HG02970 (cell line): ENCODE measurements at regions not wholly inside any gene's neighbourhood (a gene's known extent, or its start where the extent isn't known, plus 50 kb on each side); places are given as distances from the start of the nearest gene placed in this dataset.
"Not testable (repeated sequence)": the region's sequence is repeated elsewhere in the genome, so short reads cannot be mapped to it uniquely, and the experiment has no call there.

Experiments used
- ATAC-seq: cut with Tn5 transposase; IDR thresholded peaks from one replicate; pipeline ENCODE4 v1.9.1; 2021; ENCODE audit warnings: mild to moderate bottlenecking, moderate library complexity, moderate number of reproducible peaks; ENCODE audit not compliant: unreplicated experiment, low FRiP score

GRCh38 chr3:182632077-182632393 is 161.3 kb upstream of the ATP11B start:
- ATAC-seq, result no peak

DNA sequence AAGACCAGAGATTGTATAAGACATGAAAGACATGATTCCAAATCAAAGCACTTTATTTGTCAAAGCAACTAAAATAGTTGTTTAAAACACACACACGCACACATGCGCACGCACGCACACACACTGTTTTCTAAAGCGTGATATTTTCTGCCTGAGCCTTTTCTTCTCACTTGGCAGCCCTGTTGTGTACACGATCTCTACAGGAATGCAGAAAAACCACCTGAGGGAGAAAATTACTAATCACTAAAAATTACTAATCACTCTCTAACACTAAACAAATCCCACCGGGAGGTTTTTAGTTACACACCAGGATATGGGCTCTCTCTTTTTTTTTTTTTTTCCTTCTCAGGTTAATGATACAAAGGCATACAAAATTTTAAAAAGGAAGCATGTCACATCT is 160.1 kb upstream of the ATP11B start:
- ATAC-seq, result no peak

DNA sequence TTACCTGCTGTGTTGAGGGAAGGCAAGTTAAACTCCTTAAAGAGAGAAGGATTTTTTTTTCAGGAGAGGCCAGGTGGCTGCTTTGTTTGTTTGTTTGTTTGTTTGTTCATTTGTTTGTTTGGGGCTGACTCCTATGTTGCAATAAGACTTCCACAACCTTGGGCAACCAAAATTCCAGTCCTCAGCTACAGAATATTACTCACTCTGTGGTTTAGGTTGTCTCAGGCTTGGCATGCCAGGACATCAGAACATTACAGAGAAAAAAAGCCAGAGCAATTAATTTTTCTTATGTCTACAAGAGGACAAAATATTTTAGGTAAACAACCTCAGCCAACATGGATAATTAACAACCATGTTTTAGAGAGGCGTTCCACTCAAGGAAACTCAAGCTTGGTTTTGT is 156.7 kb upstream of the ATP11B start:
- ATAC-seq, result no peak

DNA sequence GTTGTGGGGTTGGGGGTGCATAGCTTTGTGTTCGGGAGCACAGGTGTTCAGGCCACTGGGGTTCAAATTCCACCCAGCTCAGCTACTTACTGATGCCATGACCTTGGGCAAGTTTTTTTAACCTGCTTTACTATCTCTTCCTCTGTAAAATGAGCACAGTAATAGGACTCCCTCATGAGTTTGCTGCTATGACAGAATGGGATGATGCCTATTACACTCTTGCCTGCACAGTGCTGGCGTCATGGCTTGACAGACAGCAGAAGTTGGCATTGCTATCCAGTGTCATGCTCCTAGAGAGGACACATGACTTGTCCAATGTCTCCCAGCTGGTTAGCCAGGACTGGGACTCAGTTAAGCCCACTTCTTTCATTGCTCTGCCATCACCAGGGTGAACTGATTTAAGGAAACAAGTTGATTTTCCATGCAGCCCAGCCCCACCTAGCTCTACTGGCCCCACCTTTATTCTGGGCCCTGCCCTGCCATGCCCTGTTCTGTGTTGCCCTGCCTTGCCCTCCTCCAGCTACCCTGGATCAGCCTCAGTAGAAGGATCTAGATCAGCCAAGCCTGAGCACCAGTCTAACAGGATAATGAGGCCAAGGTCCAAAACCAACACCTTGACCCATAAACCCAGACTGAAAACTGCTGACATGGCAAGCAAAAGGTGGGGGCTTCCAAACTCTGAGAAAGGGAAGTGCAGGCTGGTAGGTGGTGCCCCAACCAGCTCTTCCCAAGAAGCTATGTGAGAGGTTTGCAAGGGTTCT is 155.8 kb upstream of the ATP11B start:
- ATAC-seq, result no peak

GRCh38 chr3:182644013-182644412 is 149.3 kb upstream of the ATP11B start:
- no peak for ATAC-seq

DNA sequence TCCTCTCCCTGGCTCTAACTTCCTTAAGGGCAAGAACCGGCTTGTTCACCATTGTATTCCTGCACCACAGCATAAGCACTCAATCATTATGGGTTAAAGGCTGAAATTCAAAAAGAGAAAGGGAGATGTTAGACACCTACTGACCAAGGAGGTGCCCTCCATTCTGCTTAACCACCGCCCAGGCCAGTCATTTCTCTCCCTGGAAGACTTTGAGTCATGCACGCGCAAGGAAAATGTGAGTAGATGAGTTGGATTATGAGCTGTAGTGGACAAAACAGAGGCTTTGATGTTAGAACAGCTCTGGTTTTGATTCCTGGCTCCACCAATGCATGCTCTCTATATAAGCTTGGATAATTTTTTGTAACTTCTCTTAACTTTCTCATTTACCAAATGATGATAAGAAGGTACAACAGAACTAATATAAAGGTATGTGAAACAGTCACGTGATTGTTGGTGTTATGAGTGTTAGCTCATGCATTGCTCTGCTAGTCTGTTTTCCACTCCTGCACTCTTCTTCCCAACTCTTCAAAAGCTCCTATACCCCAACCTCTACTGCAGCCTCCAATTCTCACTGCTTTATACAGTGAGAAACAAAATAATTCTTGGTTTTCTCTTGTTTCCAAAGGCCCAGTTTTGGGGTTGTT is 148.4 kb upstream of the ATP11B start:
- no peak for ATAC-seq

DNA sequence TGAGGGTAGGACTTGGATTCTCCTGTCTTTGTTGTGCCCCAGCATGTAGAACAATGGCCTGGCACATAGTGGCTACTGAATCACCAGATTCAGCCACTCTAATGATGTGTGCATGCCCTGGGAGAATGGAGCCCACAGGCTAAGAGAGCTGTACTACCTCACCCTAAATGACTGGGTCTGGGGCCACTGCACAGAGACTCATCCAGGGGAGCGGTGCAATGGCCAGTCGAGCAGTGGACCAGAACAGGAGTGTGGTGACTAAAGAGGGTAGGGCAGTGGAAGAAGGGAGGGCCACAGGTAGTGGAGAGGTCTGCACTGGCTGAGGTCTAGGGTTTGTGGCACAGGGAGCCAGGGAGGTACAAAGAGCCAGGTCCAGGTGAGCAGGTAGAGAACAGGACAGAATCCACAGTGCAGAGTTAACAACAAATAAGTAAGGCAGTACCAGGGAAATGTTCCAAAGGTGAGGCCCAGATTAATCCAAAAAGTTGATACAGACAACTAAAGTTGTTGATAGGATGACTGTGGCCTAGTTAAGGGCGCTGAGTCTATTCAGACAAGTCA is 142.7 kb upstream of the ATP11B start:
- no peak for ATAC-seq

DNA sequence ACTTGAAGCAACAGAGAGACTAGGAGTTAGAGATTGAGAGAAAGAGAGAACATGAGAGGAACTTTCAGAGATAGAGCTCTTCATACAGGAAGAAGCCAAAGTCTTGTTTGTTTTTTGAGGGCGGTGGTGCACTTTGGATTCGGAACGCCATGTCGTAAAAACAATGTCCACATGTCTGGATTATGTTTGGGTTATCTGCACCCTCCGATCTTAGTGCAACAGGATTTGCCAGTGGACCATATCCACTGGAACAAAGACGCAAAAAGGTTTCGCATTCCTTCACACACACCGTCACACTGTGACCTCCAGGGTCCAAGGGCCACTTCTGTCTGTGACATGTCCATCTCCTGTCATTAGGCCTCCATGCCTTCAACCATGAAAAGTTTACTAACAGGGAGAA is 141.8 kb upstream of the ATP11B start:
- no peak for ATAC-seq

- not testable (repeated sequence) for ATAC-seq
These were observed 140.2 kb upstream of the ATP11B start for GRCh38 chr3:182653065-182653464.

- ATAC-seq, result no peak
These were observed 124.8 kb upstream of the ATP11B start for GRCh38 chr3:182668541-182668940.

- ATAC-seq, result no peak
These were observed 124.3 kb upstream of the ATP11B start for GRCh38 chr3:182668974-182669373.

DNA sequence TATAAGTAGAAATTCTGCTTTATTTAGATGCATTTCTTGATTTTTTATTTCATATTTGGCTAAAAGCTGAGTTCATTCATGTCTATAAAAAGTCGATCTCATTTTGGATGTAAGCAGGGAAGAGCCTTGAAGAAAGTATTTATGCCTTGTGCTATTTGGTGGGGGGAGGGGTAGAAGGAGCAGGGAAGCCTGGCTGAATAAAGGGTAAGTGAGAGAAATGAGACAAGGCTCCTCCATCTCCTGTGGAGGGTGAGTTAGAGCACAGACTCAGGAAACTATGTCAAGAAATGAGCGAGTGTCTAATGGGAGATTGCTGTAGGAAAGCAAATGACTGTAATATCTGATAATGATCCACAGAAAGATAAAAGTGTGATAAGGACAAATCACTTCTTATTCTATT is 121.8 kb upstream of the ATP11B start:
- ATAC-seq, result no peak

- no peak for ATAC-seq
These were observed 121.4 kb upstream of the ATP11B start for GRCh38 chr3:182671942-182672341.

DNA sequence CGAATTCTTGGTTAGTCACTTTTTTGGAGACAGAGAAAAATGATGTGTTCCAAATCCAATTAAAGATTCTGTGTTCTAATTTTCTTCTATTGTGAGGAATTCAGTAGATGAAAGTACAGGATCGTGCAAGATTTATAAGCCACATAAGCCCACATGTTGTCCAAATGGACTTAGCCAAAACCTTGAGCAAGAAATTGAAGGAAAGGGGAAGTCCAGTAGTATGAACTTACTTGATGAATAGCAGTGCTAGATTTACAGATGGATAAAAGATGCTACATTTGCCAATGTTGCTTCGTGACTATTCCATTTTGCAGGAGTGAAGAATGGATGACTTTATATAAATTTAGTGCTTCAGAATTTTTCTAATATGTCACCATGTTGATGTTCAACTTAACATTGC is 120.0 kb upstream of the ATP11B start:
- ATAC-seq, result no peak

DNA sequence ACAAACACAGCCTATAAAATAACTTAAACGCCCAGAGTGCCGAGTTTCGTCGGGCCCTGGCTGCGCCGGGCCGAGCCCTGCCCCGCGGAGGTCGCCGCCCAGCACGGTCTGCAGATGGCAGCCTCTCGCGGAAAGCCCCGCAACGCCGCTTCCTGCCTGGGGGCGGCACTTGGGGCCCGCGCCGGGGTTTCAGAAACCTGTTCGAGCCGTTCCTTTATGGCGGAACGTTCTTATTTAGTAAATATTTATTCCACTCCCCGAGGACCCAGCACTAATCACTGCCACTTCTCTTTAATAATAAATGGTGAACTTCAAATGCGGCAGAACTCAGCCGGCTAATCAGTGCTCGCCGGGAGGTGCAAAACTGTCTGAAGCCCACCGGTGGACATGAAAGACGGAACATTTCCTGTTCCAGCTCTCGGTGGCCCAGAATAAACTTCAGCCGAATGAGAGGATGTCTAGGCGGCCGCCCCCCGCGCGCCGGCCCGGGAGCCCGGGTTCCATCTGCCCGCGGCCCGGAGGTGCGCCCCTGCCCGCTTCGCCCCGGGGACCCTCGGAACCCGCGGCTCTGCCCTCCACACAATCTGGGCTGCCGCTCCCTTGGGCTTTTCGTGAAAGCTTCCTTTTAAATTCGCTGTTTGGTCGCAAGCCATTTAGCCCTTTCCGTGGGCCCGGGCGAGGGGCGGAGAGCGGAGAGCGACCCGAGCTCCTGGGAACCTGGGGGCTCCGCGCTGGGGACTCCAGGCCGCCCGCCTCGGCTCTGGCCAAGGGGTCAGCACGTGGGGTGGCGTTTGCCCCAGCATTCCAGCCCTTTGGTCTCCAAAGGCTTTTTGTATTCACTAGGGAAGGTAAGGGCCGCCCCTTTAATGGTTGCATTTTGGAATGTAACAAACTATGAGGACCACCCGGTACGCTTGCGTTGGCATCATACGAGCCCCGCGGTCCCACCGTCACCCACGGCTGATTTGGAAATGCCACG is 110.8 kb upstream of the ATP11B start:
- peak; percentile 85 for ATAC-seq

GRCh38 chr3:182683453-182683852 is 109.9 kb upstream of the ATP11B start:
- peak; percentile 60 for ATAC-seq

GRCh38 chr3:182683858-182684257 is 109.4 kb upstream of the ATP11B start:
- no peak for ATAC-seq

DNA sequence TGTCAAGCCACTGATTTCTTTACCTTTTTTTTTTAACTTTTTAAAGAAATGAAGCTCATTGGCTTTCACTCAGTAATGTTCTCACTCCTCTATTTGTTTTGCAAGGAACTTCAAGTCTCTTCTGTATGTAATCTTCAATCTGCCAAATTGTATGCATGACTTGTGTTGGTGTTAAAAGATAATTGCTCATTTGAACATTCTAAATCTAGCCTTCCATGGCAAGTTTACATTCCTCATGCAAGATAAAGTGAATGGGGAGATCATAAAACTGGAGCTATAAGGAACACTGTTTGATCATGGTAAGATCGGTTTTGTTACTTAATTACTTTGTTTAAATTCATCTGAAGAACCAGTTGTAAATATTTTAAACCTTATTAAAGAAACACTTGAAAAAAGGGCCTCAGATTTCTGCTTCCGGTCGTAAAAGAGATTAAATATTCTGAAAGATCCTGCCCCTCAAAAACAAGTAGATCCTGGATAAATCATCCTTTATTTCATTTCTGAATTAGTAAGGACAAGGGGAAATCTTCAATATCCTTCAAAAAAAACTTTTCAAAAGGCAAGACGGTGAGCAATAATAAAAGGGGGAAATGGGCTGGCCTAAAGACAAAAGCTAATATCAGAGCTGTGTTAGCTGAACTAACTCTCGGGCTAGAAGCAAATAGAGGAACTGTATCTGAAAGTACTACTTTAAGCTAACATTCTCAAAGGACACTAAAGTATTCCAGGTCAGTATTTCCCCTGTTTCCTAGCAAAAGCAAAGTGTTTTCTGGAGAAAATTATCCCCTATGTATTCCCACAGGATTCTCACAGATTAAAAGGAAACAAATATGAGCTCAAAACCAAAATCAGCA is 107.0 kb upstream of the ATP11B start:
- no peak for ATAC-seq

DNA sequence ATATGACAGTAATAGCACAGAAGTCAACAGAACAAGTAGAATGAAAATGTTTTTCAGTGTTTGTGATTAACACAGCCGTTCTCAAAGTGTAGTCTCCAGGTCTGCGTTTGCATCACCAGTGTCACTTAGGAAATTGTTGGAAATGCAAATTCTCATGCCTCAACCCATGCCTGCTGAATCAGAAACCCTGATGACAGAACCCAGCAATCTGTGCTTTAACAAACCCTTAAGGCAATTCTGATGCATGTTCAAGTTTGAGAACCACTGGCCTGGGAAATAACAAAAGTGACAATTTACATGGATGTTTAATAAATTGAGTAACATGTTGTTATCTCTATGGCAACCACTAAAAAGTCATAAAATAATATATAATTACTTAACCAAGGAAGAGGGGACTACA is 103.1 kb upstream of the ATP11B start:
- ATAC-seq, result no peak

- ATAC-seq, result no peak
These were observed 101.3 kb upstream of the ATP11B start for GRCh38 chr3:182692021-182692420.
